Lower lobe of right lung (tissue), 2 donors: ENCODE measurements at regions not wholly inside any gene's neighbourhood (a gene's known extent, or its start where the extent isn't known, plus 50 kb on each side); places are given as distances from the start of the nearest gene placed in this dataset.

ENCODE experiments used
- ATAC-seq, 2 donors: fragments of 200-7000 bp; cut with Tn5 transposase; one replicate each; pipeline ENCODE4 v1.9.1; 2020 to 2022; ENCODE audit warnings: mild to moderate bottlenecking in 2 of 2, moderate library complexity in 2 of 2
- DNase-seq: peaks from one replicate; pipeline ENCODE4 v3.0.0-alpha.2; 2020
- H3K27ac ChIP-seq: fragments of 200-600 bp; one replicate; pipeline ENCODE4 v1.8.0; 2022
- H3K27me3 ChIP-seq: fragments of 200-600 bp; one replicate; pipeline ENCODE4 v1.8.0; 2022; ENCODE audit warnings: low read depth
- H3K36me3 ChIP-seq: fragments of 200-600 bp; one replicate; pipeline ENCODE4 v1.8.0; 2022; ENCODE audit warnings: mild to moderate bottlenecking
- H3K4me1 ChIP-seq: fragments of 200-600 bp; one replicate; pipeline ENCODE4 v1.8.0; 2022
- H3K4me3 ChIP-seq: fragments of 200-600 bp; one replicate; pipeline ENCODE4 v1.8.0; 2022; ENCODE audit warnings: mild to moderate bottlenecking
- H3K9me3 ChIP-seq: fragments of 200-600 bp; one replicate; pipeline ENCODE4 v1.8.0; 2022
- intact Hi-C: fragments of 100-400 bp; cut with DNase I; formaldehyde crosslinking; loops from one replicate; pipeline ENCODE4 v1.11.0; 2022
- TF ChIP-seq, protein P1 (sequence below): fragments of 200-600 bp; IDR thresholded peaks from one replicate; pipeline ENCODE4 v1.8.0; 2022; ENCODE audit warnings: antibody characterized with exemption, mild to moderate bottlenecking
- donor health status: DM: no; HTN: yes; CAD: no; lungs with severe emphysema.

DNA sequence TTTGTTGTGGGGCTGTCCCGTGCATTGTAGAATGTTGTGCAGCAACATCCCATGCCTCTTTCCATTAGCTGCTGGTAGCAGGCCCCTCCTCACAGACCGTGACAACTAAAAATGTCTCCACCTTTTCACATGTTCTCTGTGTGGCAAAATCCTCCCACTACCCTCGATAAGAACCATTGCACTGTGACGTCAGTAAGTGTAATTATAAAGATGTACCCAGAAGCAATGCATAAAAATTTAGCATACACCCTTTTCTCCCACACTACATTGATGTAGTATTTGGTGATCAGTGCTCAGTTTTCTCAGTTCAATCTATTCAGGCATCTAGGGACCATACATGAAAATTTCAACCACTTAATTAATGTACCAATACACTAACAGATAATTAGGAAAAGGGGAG, 389.9 kb downstream of the DOK5 start:
- Histone ChIP-seq H3K4me1 (no peaks in the 10 kb centered on the region), H3K27me3 (no peaks in the 10 kb centered on the region), H3K9me3 (no peaks in the 10 kb centered on the region), H3K4me3 (no peak overlapping the region), H3K36me3 (no peaks in the 10 kb centered on the region), H3K27ac (no peak overlapping the region)
- DNase-seq = no peak
- TF ChIP-seq, protein P1, sequence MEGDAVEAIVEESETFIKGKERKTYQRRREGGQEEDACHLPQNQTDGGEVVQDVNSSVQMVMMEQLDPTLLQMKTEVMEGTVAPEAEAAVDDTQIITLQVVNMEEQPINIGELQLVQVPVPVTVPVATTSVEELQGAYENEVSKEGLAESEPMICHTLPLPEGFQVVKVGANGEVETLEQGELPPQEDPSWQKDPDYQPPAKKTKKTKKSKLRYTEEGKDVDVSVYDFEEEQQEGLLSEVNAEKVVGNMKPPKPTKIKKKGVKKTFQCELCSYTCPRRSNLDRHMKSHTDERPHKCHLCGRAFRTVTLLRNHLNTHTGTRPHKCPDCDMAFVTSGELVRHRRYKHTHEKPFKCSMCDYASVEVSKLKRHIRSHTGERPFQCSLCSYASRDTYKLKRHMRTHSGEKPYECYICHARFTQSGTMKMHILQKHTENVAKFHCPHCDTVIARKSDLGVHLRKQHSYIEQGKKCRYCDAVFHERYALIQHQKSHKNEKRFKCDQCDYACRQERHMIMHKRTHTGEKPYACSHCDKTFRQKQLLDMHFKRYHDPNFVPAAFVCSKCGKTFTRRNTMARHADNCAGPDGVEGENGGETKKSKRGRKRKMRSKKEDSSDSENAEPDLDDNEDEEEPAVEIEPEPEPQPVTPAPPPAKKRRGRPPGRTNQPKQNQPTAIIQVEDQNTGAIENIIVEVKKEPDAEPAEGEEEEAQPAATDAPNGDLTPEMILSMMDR = no peak
- ATAC-seq = no peak
- intact Hi-C loops = no loop called here

DNA sequence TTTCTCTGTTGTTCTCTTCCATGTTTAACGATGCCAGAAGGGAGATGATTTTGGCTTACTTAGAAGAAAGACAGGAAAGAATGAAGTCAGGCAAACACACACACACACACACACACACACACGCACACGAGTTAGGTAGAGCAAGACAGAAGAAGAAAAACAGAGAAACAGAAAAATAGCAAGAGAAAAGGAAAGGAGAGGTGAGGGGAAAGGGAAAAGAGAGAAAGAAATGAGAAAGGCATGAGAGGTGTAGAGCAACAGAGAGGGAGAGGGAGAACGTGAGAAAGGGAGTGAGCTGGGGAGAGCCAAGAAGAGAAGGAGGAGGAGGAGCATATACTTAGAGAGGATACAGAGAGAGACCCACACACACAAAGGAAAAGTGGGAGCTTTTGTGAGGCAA, 385.3 kb downstream of the DOK5 start:
- ATAC-seq = no peak

DNA sequence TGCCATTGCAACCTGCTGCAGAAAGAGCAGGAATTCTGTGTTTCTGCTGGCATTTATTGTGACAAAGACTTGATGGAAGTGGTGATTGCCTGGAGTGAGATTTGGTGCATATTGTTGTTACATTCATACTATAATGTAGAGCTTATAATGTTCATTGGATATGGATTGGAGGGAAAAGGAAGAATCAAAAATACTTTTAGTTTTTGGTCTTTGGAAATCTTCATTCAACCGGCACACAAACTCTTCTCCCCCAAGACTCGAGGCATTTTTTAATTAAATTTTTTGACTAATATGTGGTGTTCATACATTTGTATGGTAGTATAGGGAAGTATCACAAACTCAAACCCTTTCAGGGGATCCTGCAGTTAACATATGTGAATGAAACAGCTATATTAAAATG, 380.8 kb downstream of the DOK5 start:
- no peaks in the 10 kb centered on the region for H3K27me3 ChIP-seq
- no peaks in the 10 kb centered on the region for H3K9me3 ChIP-seq
- intact Hi-C loops = no loop called here
- no peaks in the 10 kb centered on the region for H3K4me1 ChIP-seq
- DNase-seq (no peak), ATAC-seq (no peak)
- TF ChIP-seq, protein P1 = no peak
- no peak overlapping the region for H3K4me3 ChIP-seq
- H3K36me3 ChIP-seq = no peaks in the 10 kb centered on the region
- H3K27ac ChIP-seq = no peak overlapping the region

More for the DNA sequence above, 385.3 kb downstream of the DOK5 start:
- Histone ChIP-seq H3K27me3 (no peaks in the 10 kb centered on the region), H3K27ac (no peak overlapping the region), H3K4me3 (no peak overlapping the region), H3K9me3 (no peaks in the 10 kb centered on the region), H3K36me3 (no peaks in the 10 kb centered on the region), H3K4me1 (no peaks in the 10 kb centered on the region)
- intact Hi-C loops = no loop called here
- TF ChIP-seq, protein P1 = no peak
- DNase-seq = no peak

DNA sequence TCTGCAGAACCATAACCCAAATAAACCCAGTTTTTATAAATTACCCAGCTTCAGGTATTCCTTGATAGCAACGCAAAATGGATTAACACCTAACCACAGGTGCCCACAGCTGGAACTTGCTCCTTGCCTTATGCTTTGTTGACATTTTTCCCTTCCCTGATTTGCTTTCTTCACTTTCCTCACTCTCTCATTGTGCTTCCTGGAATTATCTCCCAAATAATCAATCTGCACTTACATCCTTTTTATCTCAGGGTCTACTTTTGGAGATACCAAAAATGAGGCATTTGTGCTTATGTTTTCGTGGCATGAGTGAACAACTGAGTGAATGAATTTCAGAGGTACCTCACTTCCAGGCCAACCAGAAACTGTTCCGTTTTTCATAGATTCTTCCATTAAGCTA, 374.3 kb downstream of the DOK5 start:
- Histone ChIP-seq H3K4me3 (no peak overlapping the region), H3K27me3 (no peaks in the 10 kb centered on the region), H3K36me3 (no peaks in the 10 kb centered on the region), H3K4me1 (no peaks in the 10 kb centered on the region), H3K9me3 (no peaks in the 10 kb centered on the region), H3K27ac (no peak overlapping the region)
- DNase-seq (no peak), ATAC-seq (no peak)
- TF ChIP-seq, protein P1 = no peak
- intact Hi-C loops = no loop called here

DNA sequence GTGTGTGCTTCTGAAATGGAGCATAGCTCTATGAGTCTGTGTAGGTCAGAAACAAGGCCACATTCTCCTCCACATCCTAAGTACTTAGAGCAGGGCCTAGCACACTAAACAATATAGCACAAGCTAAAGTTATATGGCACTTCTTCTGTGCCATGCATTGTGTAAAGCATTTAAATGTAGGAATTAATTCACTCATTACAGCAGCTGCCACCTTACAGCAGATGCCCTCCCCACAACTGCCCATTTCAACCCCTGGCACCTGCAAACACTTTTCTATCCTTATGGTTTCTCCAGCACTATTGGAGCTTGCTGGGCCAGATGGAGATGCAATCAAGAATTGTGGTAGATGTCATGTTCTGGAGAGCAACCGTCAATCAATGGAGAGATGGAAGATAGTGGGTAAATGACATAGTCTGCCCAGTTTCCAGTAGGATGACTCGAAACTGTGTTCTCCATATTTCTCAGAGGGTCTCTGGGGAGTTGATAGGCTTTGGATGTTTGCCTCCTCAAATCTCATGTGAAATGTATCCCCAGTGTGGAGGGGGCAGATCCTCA, 373.7 kb downstream of the DOK5 start:
- Histone ChIP-seq H3K36me3 (no peaks in the 10 kb centered on the region), H3K9me3 (no peaks in the 10 kb centered on the region), H3K4me3 (no peak overlapping the region), H3K27ac (no peak overlapping the region), H3K27me3 (no peaks in the 10 kb centered on the region), H3K4me1 (no peaks in the 10 kb centered on the region)
- intact Hi-C loops = no loop called here
- no peak for DNase-seq
- no peak for ATAC-seq
- TF ChIP-seq, protein P1 = no peak

DNA sequence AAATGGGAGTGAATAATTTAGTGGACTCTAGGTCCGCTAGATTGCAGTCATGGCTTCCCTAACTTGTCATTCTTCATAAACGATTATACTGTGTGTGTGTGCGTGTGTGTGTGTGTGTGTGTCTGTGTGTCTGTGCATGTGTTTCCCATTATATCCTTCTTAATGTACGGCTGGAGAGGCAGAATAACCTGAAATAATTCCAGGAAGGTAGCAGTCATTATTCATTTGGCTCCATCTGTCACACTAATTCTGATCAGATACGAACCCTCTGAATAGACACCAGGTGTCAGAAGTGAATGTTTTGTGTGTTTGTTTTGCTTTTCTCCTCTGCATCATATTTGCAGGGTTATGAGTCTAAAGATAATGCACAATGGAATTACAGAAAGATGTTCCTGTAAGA, 372.9 kb downstream of the DOK5 start:
- no peaks in the 10 kb centered on the region for H3K4me1 ChIP-seq
- H3K4me3 ChIP-seq = no peak overlapping the region
- TF ChIP-seq, protein P1 = no peak
- no peaks in the 10 kb centered on the region for H3K36me3 ChIP-seq
- no peak overlapping the region for H3K27ac ChIP-seq
- H3K27me3 ChIP-seq = no peaks in the 10 kb centered on the region
- intact Hi-C loops = no loop called here
- DNase-seq (no peak), ATAC-seq (no peak)
- no peaks in the 10 kb centered on the region for H3K9me3 ChIP-seq
